ENCODE measurements at regions not wholly inside any gene's neighbourhood (a gene's known extent, or its start where the extent isn't known, plus 50 kb on each side); places are given as distances from the start of the nearest gene placed in this dataset.

DNA sequence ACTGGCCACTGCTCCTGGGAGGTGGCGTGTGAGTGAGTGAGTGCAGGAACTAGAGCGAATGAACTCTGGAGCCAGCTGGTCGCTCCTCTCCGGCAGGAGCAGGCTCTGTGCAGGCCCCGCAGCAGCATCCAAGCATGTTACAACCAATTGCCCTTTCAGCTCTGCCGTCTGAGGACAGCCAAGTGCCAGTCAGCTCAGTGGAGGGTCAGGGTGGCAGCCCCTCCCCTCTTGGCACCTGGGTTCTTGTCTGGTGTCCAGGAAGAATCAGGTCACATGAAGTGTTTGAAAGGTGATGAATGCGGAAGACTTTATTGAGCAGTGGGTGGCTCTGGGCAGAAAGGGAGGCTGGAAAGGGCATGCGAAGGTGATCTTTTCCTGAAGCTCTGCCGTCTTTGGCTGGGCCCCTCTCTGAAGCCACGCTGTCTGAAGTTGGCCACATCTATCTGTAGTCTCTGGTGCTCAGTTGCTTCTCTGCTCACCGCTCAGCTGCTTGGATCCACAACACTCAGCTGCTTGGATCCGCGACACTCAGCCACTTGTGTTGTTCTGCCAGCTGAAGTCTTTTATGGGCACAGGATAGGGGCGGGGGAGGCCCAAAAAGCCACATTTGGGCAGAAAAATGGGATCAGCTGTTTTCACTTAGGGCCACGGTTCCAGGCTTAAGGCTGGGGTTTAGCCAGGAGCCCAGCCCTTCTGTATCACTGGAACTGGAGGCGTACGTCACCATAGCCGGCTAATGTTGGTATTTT lies 139.8 kb downstream of the ADSS2 start:
- no peak overlapping the region for H3K4me3 ChIP-seq (ENCODE audit: severe bottlenecking)
- no peaks in the 10 kb centered on the region for H3K4me1 ChIP-seq (ENCODE audit: insufficient read depth, poor library complexity, severe bottlenecking)
- H3K9me3 ChIP-seq (ENCODE audit: severe bottlenecking) = no peaks in the 10 kb centered on the region
- TF ChIP-seq, protein P1, sequence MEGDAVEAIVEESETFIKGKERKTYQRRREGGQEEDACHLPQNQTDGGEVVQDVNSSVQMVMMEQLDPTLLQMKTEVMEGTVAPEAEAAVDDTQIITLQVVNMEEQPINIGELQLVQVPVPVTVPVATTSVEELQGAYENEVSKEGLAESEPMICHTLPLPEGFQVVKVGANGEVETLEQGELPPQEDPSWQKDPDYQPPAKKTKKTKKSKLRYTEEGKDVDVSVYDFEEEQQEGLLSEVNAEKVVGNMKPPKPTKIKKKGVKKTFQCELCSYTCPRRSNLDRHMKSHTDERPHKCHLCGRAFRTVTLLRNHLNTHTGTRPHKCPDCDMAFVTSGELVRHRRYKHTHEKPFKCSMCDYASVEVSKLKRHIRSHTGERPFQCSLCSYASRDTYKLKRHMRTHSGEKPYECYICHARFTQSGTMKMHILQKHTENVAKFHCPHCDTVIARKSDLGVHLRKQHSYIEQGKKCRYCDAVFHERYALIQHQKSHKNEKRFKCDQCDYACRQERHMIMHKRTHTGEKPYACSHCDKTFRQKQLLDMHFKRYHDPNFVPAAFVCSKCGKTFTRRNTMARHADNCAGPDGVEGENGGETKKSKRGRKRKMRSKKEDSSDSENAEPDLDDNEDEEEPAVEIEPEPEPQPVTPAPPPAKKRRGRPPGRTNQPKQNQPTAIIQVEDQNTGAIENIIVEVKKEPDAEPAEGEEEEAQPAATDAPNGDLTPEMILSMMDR (IDR thresholded peaks at IDR 0.05; ENCODE audit: poor library complexity, severe bottlenecking) = no peak
- ATAC-seq (ENCODE audit: low read depth) = no peak
- H3K27me3 ChIP-seq (ENCODE audit: insufficient read depth, poor library complexity, severe bottlenecking) = no peaks in the 10 kb centered on the region
- no peaks in the 10 kb centered on the region for H3K36me3 ChIP-seq (ENCODE audit: low read depth)
- DNase-seq (ENCODE audit: low spot score) = no peak
- no peak overlapping the region for H3K27ac ChIP-seq (ENCODE audit: poor library complexity, severe bottlenecking)

GRCh38 chr1:244313346-244313745 lies 138.4 kb downstream of the ADSS2 start:
- H3K4me1 ChIP-seq (ENCODE audit: insufficient read depth, poor library complexity, severe bottlenecking) = no peaks in the 10 kb centered on the region
- H3K9me3 ChIP-seq (ENCODE audit: severe bottlenecking) = no peaks in the 10 kb centered on the region
- DNase-seq (ENCODE audit: low spot score) (no peak), ATAC-seq (ENCODE audit: low read depth) (no peak)
- no peaks in the 10 kb centered on the region for H3K36me3 ChIP-seq (ENCODE audit: low read depth)
- H3K4me3 ChIP-seq (ENCODE audit: severe bottlenecking) = no peak overlapping the region
- H3K27me3 ChIP-seq (ENCODE audit: insufficient read depth, poor library complexity, severe bottlenecking) = no peaks in the 10 kb centered on the region
- TF ChIP-seq, protein P1 (IDR thresholded peaks at IDR 0.05; ENCODE audit: poor library complexity, severe bottlenecking) = no peak
- H3K27ac ChIP-seq (ENCODE audit: poor library complexity, severe bottlenecking) = no peak overlapping the region

GRCh38 chr1:244314921-244315559 lies 136.7 kb downstream of the ADSS2 start:
- TF ChIP-seq, protein P1 (IDR thresholded peaks at IDR 0.05; ENCODE audit: poor library complexity, severe bottlenecking) = no peak
- Histone ChIP-seq H3K27me3 (ENCODE audit: insufficient read depth, poor library complexity, severe bottlenecking) (no peaks in the 10 kb centered on the region), H3K4me1 (ENCODE audit: insufficient read depth, poor library complexity, severe bottlenecking) (no peaks in the 10 kb centered on the region), H3K27ac (ENCODE audit: poor library complexity, severe bottlenecking) (no peak overlapping the region), H3K36me3 (ENCODE audit: low read depth) (no peaks in the 10 kb centered on the region), H3K9me3 (ENCODE audit: severe bottlenecking) (no peaks in the 10 kb centered on the region), H3K4me3 (ENCODE audit: severe bottlenecking) (no peak overlapping the region)
- ATAC-seq (ENCODE audit: low read depth) (no peak), DNase-seq (ENCODE audit: low spot score) (no peak)

DNA sequence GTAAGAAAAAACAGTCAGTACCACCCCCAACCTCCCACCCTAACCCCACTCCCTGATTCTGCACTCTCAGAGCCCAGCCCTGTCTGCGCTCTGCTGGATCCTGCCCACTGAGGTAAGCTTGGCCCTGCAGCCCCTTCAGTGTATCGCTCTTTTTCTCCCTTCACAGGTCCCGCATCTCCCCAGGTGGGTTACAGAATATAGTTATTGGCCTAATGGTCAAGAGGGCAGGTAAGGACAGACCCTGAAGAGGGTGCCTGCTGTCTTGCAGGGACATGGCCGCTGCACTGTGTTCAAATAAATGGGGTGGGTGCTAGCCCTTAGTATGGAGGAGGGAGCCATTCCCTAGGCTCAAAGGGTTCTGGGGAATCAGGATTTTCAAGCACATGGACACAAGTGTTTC lies 135.7 kb downstream of the ADSS2 start:
- ATAC-seq (ENCODE audit: low read depth) = no peak
- no peaks in the 10 kb centered on the region for H3K4me1 ChIP-seq (ENCODE audit: insufficient read depth, poor library complexity, severe bottlenecking)

More for the DNA sequence above, 135.7 kb downstream of the ADSS2 start:
- TF ChIP-seq, protein P1 (IDR thresholded peaks at IDR 0.05; ENCODE audit: poor library complexity, severe bottlenecking) = no peak
- Histone ChIP-seq H3K27me3 (ENCODE audit: insufficient read depth, poor library complexity, severe bottlenecking) (no peaks in the 10 kb centered on the region), H3K9me3 (ENCODE audit: severe bottlenecking) (no peaks in the 10 kb centered on the region), H3K27ac (ENCODE audit: poor library complexity, severe bottlenecking) (no peak overlapping the region), H3K36me3 (ENCODE audit: low read depth) (no peaks in the 10 kb centered on the region), H3K4me3 (ENCODE audit: severe bottlenecking) (no peak overlapping the region)
- no peak for DNase-seq (ENCODE audit: low spot score)

All from RWPE2 (cell line).